Activated naive CD8-positive, alpha-beta T cell treated with anti-CD3 and anti-CD28 coated beads, Interleukin-2, amount 10 ng/mL, durations not matched to agents 7 days and 5 days (primary cell): ENCODE measurements at regions not wholly inside any gene's neighbourhood (a gene's known extent, or its start where the extent isn't known, plus 50 kb on each side); places are given as distances from the start of the nearest gene placed in this dataset.

Experiments used
- ATAC-seq: fragments of 150-1000 bp; cut with Tn5 transposase; one replicate; pipeline ENCODE4 v1.10.0; 2021; ENCODE audit warnings: low read depth, moderate library complexity
- POLR2A ChIA-PET: fragments of 350-600 bp; sonication (Branson Sonifier 250); formaldehyde crosslinking; loops from one replicate; lab custom pipeline; 2021; ENCODE audit warnings: antibody characterized with exemption; lab: Charles Lee
- DNase-seq: peaks from one replicate; pipeline ENCODE4 v3.0.0; 2021
- H3K27ac Mint-ChIP-seq: one replicate; pipeline ENCODE4 v1.8.0; 2022; ENCODE audit warnings: mild to moderate bottlenecking, mixed read lengths
- H3K27me3 Mint-ChIP-seq: one replicate; pipeline ENCODE4 v1.8.0; 2022; ENCODE audit warnings: mild to moderate bottlenecking, moderate library complexity, mixed read lengths
- H3K36me3 Mint-ChIP-seq: one replicate; pipeline ENCODE4 v1.8.0; 2021; ENCODE audit warnings: mild to moderate bottlenecking, mixed read lengths
- H3K4me1 Mint-ChIP-seq: one replicate; pipeline ENCODE4 v1.8.0; 2021; ENCODE audit warnings: mixed read lengths
- H3K4me3 Mint-ChIP-seq: one replicate; pipeline ENCODE4 v1.8.0; 2022; ENCODE audit warnings: mild to moderate bottlenecking, moderate library complexity, mixed read lengths
- H3K9me3 Mint-ChIP-seq: one replicate; pipeline ENCODE4 v1.8.0; 2021; ENCODE audit warnings: mixed read lengths

GRCh38 chr14:26123459-26123858 lies 474.4 kb downstream of the NOVA1 start:
- Mint-ChIP-seq H3K27me3 (no peaks in the 10 kb centered on the region), H3K27ac (no peak overlapping the region), H3K4me1 (no peaks in the 10 kb centered on the region), H3K36me3 (no peaks in the 10 kb centered on the region), H3K9me3 (peaks cover 1% of the 10 kb centered on the region), H3K4me3 (no peak overlapping the region)
- POLR2A ChIA-PET: no interaction called here
- no peak for ATAC-seq
- no peak for DNase-seq

GRCh38 chr14:26121181-26121580 lies 476.7 kb downstream of the NOVA1 start:
- Mint-ChIP-seq H3K27ac (no peak overlapping the region), H3K4me1 (no peaks in the 10 kb centered on the region), H3K4me3 (no peak overlapping the region), H3K9me3 (no peaks in the 10 kb centered on the region), H3K27me3 (no peaks in the 10 kb centered on the region), H3K36me3 (no peaks in the 10 kb centered on the region)
- no peak for ATAC-seq
- no peak for DNase-seq
- POLR2A ChIA-PET: no interaction called here

- ATAC-seq (no peak), DNase-seq (no peak)
- Mint-ChIP-seq H3K27me3 (no peaks in the 10 kb centered on the region), H3K27ac (no peak overlapping the region), H3K4me3 (no peak overlapping the region), H3K4me1 (no peaks in the 10 kb centered on the region), H3K9me3 (peaks cover 5% of the 10 kb centered on the region), H3K36me3 (no peaks in the 10 kb centered on the region)
- POLR2A ChIA-PET: no interaction called here
Observed at GRCh38 chr14:26113911-26114640, 483.8 kb downstream of the NOVA1 start.

- Mint-ChIP-seq H3K9me3 (peaks cover 8% of the 10 kb centered on the region), H3K27ac (no peak overlapping the region), H3K4me3 (no peak overlapping the region), H3K36me3 (no peaks in the 10 kb centered on the region), H3K4me1 (no peaks in the 10 kb centered on the region), H3K27me3 (no peaks in the 10 kb centered on the region)
- DNase-seq (no peak), ATAC-seq (no peak)
- POLR2A ChIA-PET: no interaction called here
Observed at GRCh38 chr14:26104717-26105116, 493.1 kb downstream of the NOVA1 start.

- no peaks in the 10 kb centered on the region for H3K36me3 Mint-ChIP-seq
- no peak for ATAC-seq
- peaks cover 9% of the 10 kb centered on the region for H3K9me3 Mint-ChIP-seq
- H3K27ac Mint-ChIP-seq: no peak overlapping the region
- POLR2A ChIA-PET: no interaction called here
- no peak for DNase-seq
- H3K4me3 Mint-ChIP-seq: no peak overlapping the region
- H3K4me1 Mint-ChIP-seq: no peaks in the 10 kb centered on the region
- H3K27me3 Mint-ChIP-seq: no peaks in the 10 kb centered on the region
Observed at GRCh38 chr14:26097852-26098251, 500.0 kb downstream of the NOVA1 start.

- Mint-ChIP-seq H3K9me3 (peaks cover 8% of the 10 kb centered on the region), H3K4me3 (no peak overlapping the region), H3K36me3 (no peaks in the 10 kb centered on the region), H3K27ac (no peak overlapping the region), H3K4me1 (no peaks in the 10 kb centered on the region), H3K27me3 (no peaks in the 10 kb centered on the region)
- ATAC-seq: no peak
- POLR2A ChIA-PET: no interaction called here
- DNase-seq: no peak
Observed at GRCh38 chr14:26088275-26088674, 509.6 kb downstream of the NOVA1 start.

- POLR2A ChIA-PET: no interaction called here
Observed at GRCh38 chr14:26081043-26081442, 516.8 kb downstream of the NOVA1 start.

GRCh38 chr14:26078561-26078960 lies 519.3 kb downstream of the NOVA1 start:
- Mint-ChIP-seq H3K4me3 (no peak overlapping the region), H3K27me3 (no peaks in the 10 kb centered on the region), H3K9me3 (peaks cover 2% of the 10 kb centered on the region), H3K27ac (no peak overlapping the region), H3K36me3 (no peaks in the 10 kb centered on the region), H3K4me1 (no peaks in the 10 kb centered on the region)
- POLR2A ChIA-PET: no interaction called here
- DNase-seq: no peak
- no peak for ATAC-seq

More at GRCh38 chr14:26081043-26081442, 516.8 kb downstream of the NOVA1 start:
- Mint-ChIP-seq H3K4me3 (no peak overlapping the region), H3K4me1 (no peaks in the 10 kb centered on the region), H3K27me3 (no peaks in the 10 kb centered on the region), H3K36me3 (no peaks in the 10 kb centered on the region), H3K27ac (no peak overlapping the region), H3K9me3 (peaks cover 4% of the 10 kb centered on the region)
- ATAC-seq (no peak), DNase-seq (no peak)

- no peaks in the 10 kb centered on the region for H3K4me1 Mint-ChIP-seq
- no peak overlapping the region for H3K4me3 Mint-ChIP-seq
- H3K36me3 Mint-ChIP-seq: no peaks in the 10 kb centered on the region
- POLR2A ChIA-PET: no interaction called here
- H3K27ac Mint-ChIP-seq: no peak overlapping the region
- no peaks in the 10 kb centered on the region for H3K27me3 Mint-ChIP-seq
- DNase-seq (no peak), ATAC-seq (no peak)
- no peaks in the 10 kb centered on the region for H3K9me3 Mint-ChIP-seq
Observed at GRCh38 chr14:26074892-26075291, 522.9 kb downstream of the NOVA1 start.

- ATAC-seq (no peak), DNase-seq (no peak)
- peaks cover 4% of the 10 kb centered on the region for H3K9me3 Mint-ChIP-seq
- POLR2A ChIA-PET: no interaction called here
- no peaks in the 10 kb centered on the region for H3K27me3 Mint-ChIP-seq
- no peak overlapping the region for H3K27ac Mint-ChIP-seq
- H3K4me3 Mint-ChIP-seq: no peak overlapping the region
- no peaks in the 10 kb centered on the region for H3K4me1 Mint-ChIP-seq
- no peaks in the 10 kb centered on the region for H3K36me3 Mint-ChIP-seq
Observed at GRCh38 chr14:26070443-26070842, 527.4 kb downstream of the NOVA1 start.

GRCh38 chr14:26067786-26068459 lies 529.9 kb downstream of the NOVA1 start:
- no peak for ATAC-seq
- Mint-ChIP-seq H3K36me3 (no peaks in the 10 kb centered on the region), H3K27ac (no peak overlapping the region), H3K4me3 (no peak overlapping the region), H3K4me1 (no peaks in the 10 kb centered on the region), H3K27me3 (no peaks in the 10 kb centered on the region), H3K9me3 (peaks cover 4% of the 10 kb centered on the region)
- POLR2A ChIA-PET: no interaction called here
- DNase-seq: no peak

- Mint-ChIP-seq H3K27me3 (no peaks in the 10 kb centered on the region), H3K36me3 (no peaks in the 10 kb centered on the region), H3K9me3 (peaks cover 4% of the 10 kb centered on the region), H3K4me1 (no peaks in the 10 kb centered on the region), H3K4me3 (no peak overlapping the region), H3K27ac (no peak overlapping the region)
- ATAC-seq (no peak), DNase-seq (no peak)
- POLR2A ChIA-PET: no interaction called here
Observed at GRCh38 chr14:26067341-26067740, 530.5 kb downstream of the NOVA1 start.

GRCh38 chr14:26056036-26056616 lies 541.7 kb downstream of the NOVA1 start:
- no peak for DNase-seq
- ATAC-seq: no peak
- H3K27ac Mint-ChIP-seq: no peak overlapping the region
- POLR2A ChIA-PET: no interaction called here
- no peak overlapping the region for H3K4me3 Mint-ChIP-seq
- no peaks in the 10 kb centered on the region for H3K27me3 Mint-ChIP-seq
- no peaks in the 10 kb centered on the region for H3K4me1 Mint-ChIP-seq
- H3K36me3 Mint-ChIP-seq: no peaks in the 10 kb centered on the region
- peaks cover 12% of the 10 kb centered on the region for H3K9me3 Mint-ChIP-seq

- DNase-seq (no peak), ATAC-seq (no peak)
- H3K36me3 Mint-ChIP-seq: no peaks in the 10 kb centered on the region
- no peaks in the 10 kb centered on the region for H3K4me1 Mint-ChIP-seq
- no peaks in the 10 kb centered on the region for H3K27me3 Mint-ChIP-seq
- no peak overlapping the region for H3K4me3 Mint-ChIP-seq
- POLR2A ChIA-PET: no interaction called here
- H3K27ac Mint-ChIP-seq: no peak overlapping the region
- H3K9me3 Mint-ChIP-seq: peaks cover 13% of the 10 kb centered on the region
Observed at GRCh38 chr14:26032348-26032747, 565.5 kb downstream of the NOVA1 start.
